ENCODE measurements at regions not wholly inside any gene's neighbourhood (a gene's known extent, or its start where the extent isn't known, plus 50 kb on each side); places are given as distances from the start of the nearest gene placed in this dataset.

DNA sequence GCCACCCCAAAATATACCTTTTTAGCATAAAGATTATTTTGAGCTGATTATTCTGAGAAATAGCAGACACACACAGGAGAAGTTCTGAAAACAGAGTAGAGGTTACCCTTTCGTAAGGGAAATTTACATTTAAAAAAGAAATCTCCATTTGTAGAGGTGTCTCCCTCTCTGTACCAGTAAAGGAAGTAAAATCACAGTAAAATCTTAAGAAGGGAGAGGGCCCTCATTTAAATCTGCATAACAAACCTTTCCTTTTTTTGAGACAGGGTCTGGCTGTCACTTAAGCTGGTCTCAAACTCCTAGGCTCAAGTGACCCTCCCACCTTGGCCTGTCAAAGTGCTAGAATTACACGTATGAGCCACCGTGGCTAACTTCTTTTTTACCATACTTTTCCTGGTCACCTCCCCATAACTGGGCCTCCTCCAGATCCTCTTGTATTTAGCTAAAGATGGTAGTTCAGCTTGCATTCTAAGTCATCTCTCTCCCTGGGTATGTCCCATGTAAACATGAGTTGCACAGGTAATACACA lies 92.2 kb upstream of the INTU start:
- TF ChIP-seq, protein P1, sequence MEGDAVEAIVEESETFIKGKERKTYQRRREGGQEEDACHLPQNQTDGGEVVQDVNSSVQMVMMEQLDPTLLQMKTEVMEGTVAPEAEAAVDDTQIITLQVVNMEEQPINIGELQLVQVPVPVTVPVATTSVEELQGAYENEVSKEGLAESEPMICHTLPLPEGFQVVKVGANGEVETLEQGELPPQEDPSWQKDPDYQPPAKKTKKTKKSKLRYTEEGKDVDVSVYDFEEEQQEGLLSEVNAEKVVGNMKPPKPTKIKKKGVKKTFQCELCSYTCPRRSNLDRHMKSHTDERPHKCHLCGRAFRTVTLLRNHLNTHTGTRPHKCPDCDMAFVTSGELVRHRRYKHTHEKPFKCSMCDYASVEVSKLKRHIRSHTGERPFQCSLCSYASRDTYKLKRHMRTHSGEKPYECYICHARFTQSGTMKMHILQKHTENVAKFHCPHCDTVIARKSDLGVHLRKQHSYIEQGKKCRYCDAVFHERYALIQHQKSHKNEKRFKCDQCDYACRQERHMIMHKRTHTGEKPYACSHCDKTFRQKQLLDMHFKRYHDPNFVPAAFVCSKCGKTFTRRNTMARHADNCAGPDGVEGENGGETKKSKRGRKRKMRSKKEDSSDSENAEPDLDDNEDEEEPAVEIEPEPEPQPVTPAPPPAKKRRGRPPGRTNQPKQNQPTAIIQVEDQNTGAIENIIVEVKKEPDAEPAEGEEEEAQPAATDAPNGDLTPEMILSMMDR (IDR thresholded peaks at IDR 0.05; ENCODE audit: insufficient read depth, low read depth, low read length): no peak
- no peak for TF ChIP-seq EZH2 (IDR thresholded peaks at IDR 0.05; ENCODE audit: insufficient read depth, low read length)
